Loucy (cell line): ENCODE measurements at regions not wholly inside any gene's neighbourhood (a gene's known extent, or its start where the extent isn't known, plus 50 kb on each side); places are given as distances from the start of the nearest gene placed in this dataset.

Experiments used
- H2AFZ ChIP-seq: fragments of 200-600 bp; sonication (generic); 2 replicates; pipeline ENCODE4 v1.6.0; 2016; ENCODE audit warnings: antibody characterized with exemption, mild to moderate bottlenecking, low read length, moderate library complexity
- H3F3A ChIP-seq: fragments of 200-600 bp; 2 replicates; pipeline ENCODE4 v1.6.0; 2016; ENCODE audit warnings: antibody characterized with exemption, low read depth, mild to moderate bottlenecking
- H3K27me3 ChIP-seq: fragments of 200-600 bp; sonication (generic); 2 replicates; pipeline ENCODE4 v1.6.1; 2014; ENCODE audit warnings: low read length, mild to moderate bottlenecking; ENCODE audit not compliant: insufficient read depth, poor library complexity, severe bottlenecking
- H3K36me3 ChIP-seq: fragments of 200-600 bp; sonication (generic); 2 replicates; pipeline ENCODE4 v1.6.1; 2016; ENCODE audit warnings: low read length; ENCODE audit not compliant: insufficient read depth
- H3K4me1 ChIP-seq: fragments of 200-600 bp; sonication (generic); 2 replicates; pipeline ENCODE4 v1.5.1; 2014; ENCODE audit warnings: low read length, mild to moderate bottlenecking; ENCODE audit not compliant: insufficient read depth, poor library complexity, severe bottlenecking
- H3K4me2 ChIP-seq: fragments of 200-600 bp; sonication (generic); 2 replicates; pipeline ENCODE4 v1.6.0; 2014; ENCODE audit warnings: antibody characterized with exemption, low read length, low read depth, mild to moderate bottlenecking; ENCODE audit not compliant: poor library complexity, severe bottlenecking
- H3K4me3 ChIP-seq: fragments of 200-600 bp; sonication (generic); 2 replicates; pipeline ENCODE4 v1.5.1; 2014; ENCODE audit warnings: low read length, mild to moderate bottlenecking, mixed read lengths; ENCODE audit not compliant: poor library complexity, severe bottlenecking
- H3K79me2 ChIP-seq: fragments of 200-600 bp; sonication (generic); 2 replicates; pipeline ENCODE4 v1.6.1; 2014; ENCODE audit warnings: low read length; ENCODE audit not compliant: insufficient read depth
- H3K9ac ChIP-seq: fragments of 200-600 bp; sonication (generic); 2 replicates; pipeline ENCODE4 v1.6.0; 2014; ENCODE audit warnings: mild to moderate bottlenecking, low read depth, low read length, moderate library complexity; ENCODE audit not compliant: poor library complexity, severe bottlenecking
- H3K9me2 ChIP-seq: fragments of 200-600 bp; sonication (generic); replicated peaks from 2 replicates; pipeline ENCODE4 v1.6.1; 2016; ENCODE audit warnings: low read depth, low read length, mixed read lengths
- H3K9me3 ChIP-seq: fragments of 200-600 bp; sonication (generic); 2 replicates; pipeline ENCODE4 v1.6.1; 2014; ENCODE audit warnings: mild to moderate bottlenecking, antibody characterized with exemption, low read length, low read depth; ENCODE audit not compliant: insufficient read depth
- H4K20me1 ChIP-seq: fragments of 200-600 bp; sonication (generic); 2 replicates; pipeline ENCODE4 v1.6.0; 2014; ENCODE audit warnings: antibody characterized with exemption, low read length, mild to moderate bottlenecking; ENCODE audit not compliant: insufficient read depth, poor library complexity, severe bottlenecking
- CTCF ChIP-seq: fragments of 200-600 bp; sonication (generic); conservative IDR thresholded peaks from 2 replicates; pipeline ENCODE4 v1.5.1; 2014; ENCODE audit warnings: mild to moderate bottlenecking, antibody characterized with exemption, low read length
- EZH2phosphoT487 ChIP-seq: fragments of 200-600 bp; IDR thresholded peaks from 2 replicates; pipeline ENCODE4 v1.6.1; 2018; ENCODE audit warnings: antibody characterized with exemption, mild to moderate bottlenecking, moderate library complexity, borderline replicate concordance

- H3K4me3 ChIP-seq, result no peak overlapping the region
- no peaks in the 10 kb centered on the region for H3K9me3 ChIP-seq
- no peaks in the 10 kb centered on the region for H3K27me3 ChIP-seq
- no peaks in the 10 kb centered on the region for H3K36me3 ChIP-seq
- H3K79me2 ChIP-seq, result no peaks in the 10 kb centered on the region
- no peaks in the 10 kb centered on the region for H4K20me1 ChIP-seq
- no peaks in the 10 kb centered on the region for H3K4me1 ChIP-seq
- no peaks in the 10 kb centered on the region for H3F3A ChIP-seq
- no peak for TF ChIP-seq EZH2phosphoT487
- TF ChIP-seq CTCF, result no peak
- no peak overlapping the region for H3K4me2 ChIP-seq
- H3K9me2 ChIP-seq, result no peaks in the 10 kb centered on the region
- no peak overlapping the region for H2AFZ ChIP-seq
- no peak overlapping the region for H3K9ac ChIP-seq
Observed at GRCh38 chr15:35851491-35851890, 305.5 kb upstream of the DPH6 start.

- H3K4me3 ChIP-seq, result no peak overlapping the region
- H3F3A ChIP-seq, result no peaks in the 10 kb centered on the region
- TF ChIP-seq EZH2phosphoT487 (no peak), CTCF (no peak)
- H3K9me3 ChIP-seq, result no peaks in the 10 kb centered on the region
- no peaks in the 10 kb centered on the region for H3K27me3 ChIP-seq
- H2AFZ ChIP-seq, result no peak overlapping the region
- H3K4me2 ChIP-seq, result no peak overlapping the region
- no peaks in the 10 kb centered on the region for H3K36me3 ChIP-seq
- no peaks in the 10 kb centered on the region for H3K4me1 ChIP-seq
- H4K20me1 ChIP-seq, result no peaks in the 10 kb centered on the region
- H3K9me2 ChIP-seq, result no peaks in the 10 kb centered on the region
- no peaks in the 10 kb centered on the region for H3K79me2 ChIP-seq
- H3K9ac ChIP-seq, result no peak overlapping the region
Observed at GRCh38 chr15:35852818-35853624, 307.1 kb upstream of the DPH6 start.

- H2AFZ ChIP-seq, result no peak overlapping the region
- TF ChIP-seq CTCF (no peak), EZH2phosphoT487 (no peak)
- no peaks in the 10 kb centered on the region for H3F3A ChIP-seq
Observed at GRCh38 chr15:35854316-35854715, 308.4 kb upstream of the DPH6 start.

More at GRCh38 chr15:35854316-35854715, 308.4 kb upstream of the DPH6 start:
- H3K9me3 ChIP-seq, result no peaks in the 10 kb centered on the region
- H3K9me2 ChIP-seq, result no peaks in the 10 kb centered on the region
- H3K4me3 ChIP-seq, result no peak overlapping the region
- H3K9ac ChIP-seq, result no peak overlapping the region
- H3K36me3 ChIP-seq, result no peaks in the 10 kb centered on the region
- H3K79me2 ChIP-seq, result no peaks in the 10 kb centered on the region
- no peaks in the 10 kb centered on the region for H3K4me1 ChIP-seq
- no peaks in the 10 kb centered on the region for H4K20me1 ChIP-seq
- H3K4me2 ChIP-seq, result no peak overlapping the region
- H3K27me3 ChIP-seq, result no peaks in the 10 kb centered on the region
